WTC11 (cell line): ENCODE measurements at regions not wholly inside any gene's neighbourhood (a gene's known extent, or its start where the extent isn't known, plus 50 kb on each side); places are given as distances from the start of the nearest gene placed in this dataset.

Experiments
- CREB1 ChIP-seq: sonication (generic); formaldehyde crosslinking; IDR thresholded peaks from 2 replicates; pipeline ENCODE4 v1.8.0; 2023; ENCODE audit warnings: mild to moderate bottlenecking, missing genetic modification reagents
- FOXP1 ChIP-seq: sonication (generic); formaldehyde crosslinking; IDR thresholded peaks from 2 replicates; pipeline ENCODE4 v1.8.0; 2022; ENCODE audit warnings: missing genetic modification reagents, mild to moderate bottlenecking, moderate library complexity, borderline replicate concordance
- NR2C2 ChIP-seq: sonication (generic); formaldehyde crosslinking; IDR thresholded peaks from 2 replicates; pipeline ENCODE4 v1.8.0; 2022; ENCODE audit warnings: mild to moderate bottlenecking, missing genetic modification reagents
- ZNF416 ChIP-seq: fragments of 250-450 bp; sonication (Bioruptor Pico); IDR thresholded peaks from 2 replicates; pipeline ENCODE4 v1.9.0; 2021; ENCODE audit warnings: mild to moderate bottlenecking, inconsistent platforms
- TF ChIP-seq, protein P1 (sequence below): fragments of 200-600 bp; IDR thresholded peaks from 2 replicates; pipeline ENCODE4 v1.8.0; 2022; ENCODE audit warnings: antibody characterized with exemption
- TF ChIP-seq, protein P2 (sequence below): sonication (generic); formaldehyde crosslinking; IDR thresholded peaks from 2 replicates; pipeline ENCODE4 v1.8.0; 2022; ENCODE audit warnings: mild to moderate bottlenecking, missing genetic modification reagents
- TF ChIP-seq, protein P3 (sequence below): sonication (generic); formaldehyde crosslinking; conservative IDR thresholded peaks from 2 replicates; pipeline ENCODE4 v1.8.1; 2022; ENCODE audit warnings: mild to moderate bottlenecking, missing genetic modification reagents
- TF ChIP-seq, protein P4 (sequence below): sonication (generic); formaldehyde crosslinking; IDR thresholded peaks from 2 replicates; pipeline ENCODE4 v1.8.1; 2023; ENCODE audit warnings: mild to moderate bottlenecking, missing genetic modification reagents, moderate library complexity
- TF ChIP-seq, protein P5 (sequence below): fragments of 250-450 bp; sonication (Bioruptor Pico); conservative IDR thresholded peaks from 2 replicates; pipeline ENCODE4 v1.9.0; 2021; ENCODE audit warnings: mild to moderate bottlenecking

DNA sequence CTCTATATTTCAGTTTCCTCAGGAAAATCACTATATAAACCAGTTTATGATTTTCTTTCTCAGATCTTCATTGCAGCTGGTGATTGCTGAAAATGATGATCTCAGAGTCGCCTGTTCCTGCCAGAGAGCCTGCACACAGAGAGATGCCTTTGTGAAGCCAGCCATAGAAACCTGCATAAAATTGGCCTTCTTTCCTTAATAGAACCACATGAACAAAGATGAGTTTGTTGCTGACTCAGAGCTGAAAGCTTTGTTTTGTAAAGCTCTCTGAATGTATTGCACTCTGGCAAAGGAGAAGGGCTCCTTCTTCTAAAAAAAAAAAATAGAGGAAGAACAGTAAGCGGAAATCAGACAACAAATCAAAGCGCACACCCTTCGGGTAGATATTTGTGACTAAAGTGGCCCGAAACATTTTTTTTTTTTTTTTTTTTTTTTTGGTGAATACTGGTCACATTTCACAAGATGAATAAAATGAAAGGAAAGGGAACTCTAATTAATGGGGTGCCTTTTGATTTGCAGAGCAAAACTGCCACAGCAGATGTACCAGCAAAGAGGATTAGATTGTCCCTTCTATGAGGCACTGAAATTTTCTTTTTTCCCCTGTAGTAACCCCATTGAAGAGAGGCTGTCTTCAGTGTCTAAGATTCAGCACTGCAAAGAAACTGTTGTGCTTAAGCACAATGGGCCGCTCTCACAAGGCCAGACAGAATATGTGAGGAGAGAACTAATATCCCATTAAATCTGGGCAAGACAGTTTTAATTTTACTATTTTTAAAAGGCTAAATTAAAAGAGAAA, 75.1 kb upstream of the PTPRZ1 start:
- TF ChIP-seq NR2C2 (CRISPR knock-in tag) (no peak), CREB1 (CRISPR knock-in tag) (no peak), ZNF416 (CRISPR knock-in tag) (no peak), FOXP1 (CRISPR knock-in tag) (no peak)
- TF ChIP-seq, protein P1, sequence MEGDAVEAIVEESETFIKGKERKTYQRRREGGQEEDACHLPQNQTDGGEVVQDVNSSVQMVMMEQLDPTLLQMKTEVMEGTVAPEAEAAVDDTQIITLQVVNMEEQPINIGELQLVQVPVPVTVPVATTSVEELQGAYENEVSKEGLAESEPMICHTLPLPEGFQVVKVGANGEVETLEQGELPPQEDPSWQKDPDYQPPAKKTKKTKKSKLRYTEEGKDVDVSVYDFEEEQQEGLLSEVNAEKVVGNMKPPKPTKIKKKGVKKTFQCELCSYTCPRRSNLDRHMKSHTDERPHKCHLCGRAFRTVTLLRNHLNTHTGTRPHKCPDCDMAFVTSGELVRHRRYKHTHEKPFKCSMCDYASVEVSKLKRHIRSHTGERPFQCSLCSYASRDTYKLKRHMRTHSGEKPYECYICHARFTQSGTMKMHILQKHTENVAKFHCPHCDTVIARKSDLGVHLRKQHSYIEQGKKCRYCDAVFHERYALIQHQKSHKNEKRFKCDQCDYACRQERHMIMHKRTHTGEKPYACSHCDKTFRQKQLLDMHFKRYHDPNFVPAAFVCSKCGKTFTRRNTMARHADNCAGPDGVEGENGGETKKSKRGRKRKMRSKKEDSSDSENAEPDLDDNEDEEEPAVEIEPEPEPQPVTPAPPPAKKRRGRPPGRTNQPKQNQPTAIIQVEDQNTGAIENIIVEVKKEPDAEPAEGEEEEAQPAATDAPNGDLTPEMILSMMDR = no peak
- TF ChIP-seq, protein P2, sequence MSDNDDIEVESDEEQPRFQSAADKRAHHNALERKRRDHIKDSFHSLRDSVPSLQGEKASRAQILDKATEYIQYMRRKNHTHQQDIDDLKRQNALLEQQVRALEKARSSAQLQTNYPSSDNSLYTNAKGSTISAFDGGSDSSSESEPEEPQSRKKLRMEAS (CRISPR knock-in tag) = no peak
- TF ChIP-seq, protein P3, sequence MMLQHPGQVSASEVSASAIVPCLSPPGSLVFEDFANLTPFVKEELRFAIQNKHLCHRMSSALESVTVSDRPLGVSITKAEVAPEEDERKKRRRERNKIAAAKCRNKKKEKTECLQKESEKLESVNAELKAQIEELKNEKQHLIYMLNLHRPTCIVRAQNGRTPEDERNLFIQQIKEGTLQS (CRISPR knock-in tag) = no peak
- TF ChIP-seq, protein P4, sequence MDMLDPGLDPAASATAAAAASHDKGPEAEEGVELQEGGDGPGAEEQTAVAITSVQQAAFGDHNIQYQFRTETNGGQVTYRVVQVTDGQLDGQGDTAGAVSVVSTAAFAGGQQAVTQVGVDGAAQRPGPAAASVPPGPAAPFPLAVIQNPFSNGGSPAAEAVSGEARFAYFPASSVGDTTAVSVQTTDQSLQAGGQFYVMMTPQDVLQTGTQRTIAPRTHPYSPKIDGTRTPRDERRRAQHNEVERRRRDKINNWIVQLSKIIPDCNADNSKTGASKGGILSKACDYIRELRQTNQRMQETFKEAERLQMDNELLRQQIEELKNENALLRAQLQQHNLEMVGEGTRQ = no peak
- TF ChIP-seq, protein P5, sequence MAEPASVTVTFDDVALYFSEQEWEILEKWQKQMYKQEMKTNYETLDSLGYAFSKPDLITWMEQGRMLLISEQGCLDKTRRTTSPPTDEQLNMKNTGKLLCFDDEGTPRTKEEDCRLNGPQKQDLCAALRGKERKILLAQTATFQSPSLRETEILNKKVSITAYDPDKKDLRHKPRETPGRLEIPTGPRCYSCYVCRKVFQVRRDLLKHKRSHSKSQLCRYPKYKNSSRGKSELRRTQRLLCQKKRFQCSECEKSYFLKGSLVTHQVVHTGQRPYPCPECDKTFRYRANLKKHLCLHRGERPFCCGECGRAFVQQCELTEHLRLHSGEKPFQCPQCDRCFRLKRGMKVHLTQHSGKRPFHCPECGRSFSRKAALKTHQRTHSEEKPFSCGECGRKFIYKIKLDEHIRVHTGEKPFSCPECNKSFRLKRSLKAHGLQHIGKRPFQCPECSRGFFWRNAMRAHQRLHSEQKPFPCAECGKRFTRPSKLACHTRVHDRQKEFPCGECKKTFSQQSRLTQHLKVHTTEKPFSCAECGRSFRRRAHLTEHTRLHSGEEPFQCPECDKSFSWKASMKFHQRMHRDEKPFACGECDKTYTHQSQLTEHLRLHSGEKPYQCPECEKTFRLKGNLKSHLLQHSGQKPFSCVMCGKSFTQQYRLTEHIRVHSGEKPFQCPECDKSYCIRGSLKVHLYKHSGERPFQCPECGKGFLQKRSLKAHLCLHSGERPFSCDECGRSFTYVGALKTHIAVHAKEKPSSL (CRISPR knock-in tag) = no peak
